ENCODE measurements at regions not wholly inside any gene's neighbourhood (a gene's known extent, or its start where the extent isn't known, plus 50 kb on each side); places are given as distances from the start of the nearest gene placed in this dataset.

- WGBS, 4 donors, result 90 to 93% (median 92%) methylated on average over 21 of the region's 21 CpGs
- H3K36me3 ChIP-seq, result no peaks in the 10 kb centered on the region
- no peak overlapping the region for H3K27ac ChIP-seq
- no peaks in the 10 kb centered on the region for H3K4me1 ChIP-seq
- no peak for DNase-seq
- no peaks in the 10 kb centered on the region for H3K27me3 ChIP-seq
- H3K9me3 ChIP-seq, result peaks cover 0 to 4% (median 0%) of the 10 kb centered on the region in 12 donors
- no peak overlapping the region for H3K4me3 ChIP-seq
- intact Hi-C loops (cut with DNase I), result no loop called here
- TF ChIP-seq POLR2A (IDR thresholded peaks at IDR 0.05) (no peak), CTCF (IDR thresholded peaks at IDR 0.05) (no peak)
- ATAC-seq, result no peak
Measured at GRCh38 chr4:19455850-19456602, 795.7 kb upstream of the SLIT2 start.

- TF ChIP-seq POLR2A (IDR thresholded peaks at IDR 0.05) (no peak), CTCF (IDR thresholded peaks at IDR 0.05) (no peak)
- WGBS, 4 donors, result 84 to 87% (median 86%) methylated on average over 14 of the region's 14 CpGs
- intact Hi-C loops (cut with DNase I), result no loop called here
- Histone ChIP-seq H3K9me3 (peaks cover 0 to 4% (median 0%) of the 10 kb centered on the region in 12 donors), H3K36me3 (no peaks in the 10 kb centered on the region), H3K27ac (no peak overlapping the region), H3K27me3 (no peaks in the 10 kb centered on the region), H3K4me1 (no peaks in the 10 kb centered on the region), H3K4me3 (no peak overlapping the region)
- ATAC-seq, result no peak
- DNase-seq, result no peak
Measured at GRCh38 chr4:19455196-19455595, 796.5 kb upstream of the SLIT2 start.

GRCh38 chr4:19438233-19438632 is 813.5 kb upstream of the SLIT2 start:
- WGBS, 4 donors, result 68 to 83% (median 79%) methylated on average over 1 of the region's 1 CpG
- H3K4me3 ChIP-seq, result no peak overlapping the region
- intact Hi-C loops (cut with DNase I), result no loop called here
- H3K27ac ChIP-seq, result no peak overlapping the region
- peaks cover 0 to 17% (median 0%) of the 10 kb centered on the region in 12 donors for H3K9me3 ChIP-seq
- H3K4me1 ChIP-seq, result no peaks in the 10 kb centered on the region
- DNase-seq, result no peak
- TF ChIP-seq CTCF (IDR thresholded peaks at IDR 0.05) (no peak), POLR2A (IDR thresholded peaks at IDR 0.05) (no peak)
- H3K36me3 ChIP-seq, result no peaks in the 10 kb centered on the region
- H3K27me3 ChIP-seq, result no peaks in the 10 kb centered on the region
- ATAC-seq, result no peak

- 28 to 54% (median 47%) methylated on average over 2 of the region's 2 CpGs for WGBS, 4 donors
Measured at GRCh38 chr4:19437008-19437407, 814.7 kb upstream of the SLIT2 start.

More at GRCh38 chr4:19437008-19437407, 814.7 kb upstream of the SLIT2 start:
- Histone ChIP-seq H3K4me3 (no peak overlapping the region), H3K27ac (no peak overlapping the region), H3K27me3 (no peaks in the 10 kb centered on the region), H3K9me3 (peaks cover 0 to 12% (median 0%) of the 10 kb centered on the region in 12 donors), H3K4me1 (no peaks in the 10 kb centered on the region), H3K36me3 (no peaks in the 10 kb centered on the region)
- TF ChIP-seq POLR2A (IDR thresholded peaks at IDR 0.05) (no peak), CTCF (IDR thresholded peaks at IDR 0.05) (no peak)
- no peak for DNase-seq
- ATAC-seq, result no peak
- intact Hi-C loops (cut with DNase I), result no loop called here

Measured in heart left ventricle (tissue), 16 donors.